GM21515 (cell line): ENCODE measurements at regions not wholly inside any gene's neighbourhood (a gene's known extent, or its start where the extent isn't known, plus 50 kb on each side); places are given as distances from the start of the nearest gene placed in this dataset.

Source experiments
- ATAC-seq: cut with Tn5 transposase; IDR thresholded peaks from one replicate; pipeline ENCODE4 v1.9.1; 2021; ENCODE audit not compliant: unreplicated experiment

DNA sequence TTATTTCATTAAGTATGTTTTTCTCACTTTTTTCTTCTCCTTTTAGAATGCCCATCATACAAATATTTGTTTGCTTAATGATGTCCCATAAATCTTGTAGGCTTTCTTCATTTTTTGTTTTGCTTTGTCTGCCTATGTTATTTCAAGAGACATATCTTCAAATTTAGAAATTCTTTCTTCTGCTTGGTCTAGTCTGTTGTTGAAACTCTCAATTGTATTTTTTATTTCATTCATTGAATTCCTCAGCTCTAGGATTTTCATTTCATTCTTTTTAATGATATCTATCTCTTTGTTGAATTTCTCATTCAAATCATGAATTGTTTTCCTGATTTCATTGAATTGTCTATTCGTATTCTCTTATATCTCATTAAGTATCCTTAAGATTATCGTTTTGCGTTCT, 125.1 kb upstream of the VIPR2 start:
- no peak for ATAC-seq

DNA sequence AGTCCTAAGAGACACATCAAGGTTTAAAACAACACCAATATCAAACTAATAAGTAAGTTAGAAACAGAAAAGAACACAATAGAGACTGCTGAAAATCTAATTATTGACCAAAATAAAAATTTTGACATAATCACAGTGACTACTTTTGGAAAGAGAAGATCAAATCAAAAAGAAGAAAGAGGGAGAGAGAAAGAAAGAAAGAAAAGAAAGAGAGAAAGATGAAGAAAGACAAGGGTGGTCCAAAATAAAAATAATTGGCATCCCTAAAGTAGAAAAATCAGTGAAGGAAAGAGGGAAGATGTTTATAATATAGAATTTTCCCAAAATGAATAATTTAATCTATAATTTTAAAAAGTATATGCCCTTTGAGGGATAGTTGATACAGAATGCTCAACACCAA, 118.8 kb upstream of the VIPR2 start:
- no peak for ATAC-seq

DNA sequence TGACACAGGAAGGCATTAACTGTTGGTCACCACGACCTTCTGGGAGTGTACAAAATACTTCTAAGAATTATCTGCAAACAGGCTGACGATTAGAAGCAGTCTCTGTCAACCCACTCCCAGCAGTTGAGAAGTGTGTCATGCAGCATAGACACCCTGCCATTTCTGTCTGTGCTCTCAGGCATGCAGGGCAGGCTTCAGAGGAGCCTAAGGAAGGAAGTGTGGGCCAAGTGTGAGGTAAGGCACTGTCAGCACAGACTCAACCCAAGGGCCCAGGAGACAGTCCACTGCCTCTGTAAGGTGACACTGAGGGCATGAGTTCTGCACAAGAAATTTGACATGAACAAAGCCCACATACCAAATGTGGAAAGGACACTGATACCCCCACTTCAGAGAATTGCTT, 109.0 kb upstream of the VIPR2 start:
- no peak for ATAC-seq

DNA sequence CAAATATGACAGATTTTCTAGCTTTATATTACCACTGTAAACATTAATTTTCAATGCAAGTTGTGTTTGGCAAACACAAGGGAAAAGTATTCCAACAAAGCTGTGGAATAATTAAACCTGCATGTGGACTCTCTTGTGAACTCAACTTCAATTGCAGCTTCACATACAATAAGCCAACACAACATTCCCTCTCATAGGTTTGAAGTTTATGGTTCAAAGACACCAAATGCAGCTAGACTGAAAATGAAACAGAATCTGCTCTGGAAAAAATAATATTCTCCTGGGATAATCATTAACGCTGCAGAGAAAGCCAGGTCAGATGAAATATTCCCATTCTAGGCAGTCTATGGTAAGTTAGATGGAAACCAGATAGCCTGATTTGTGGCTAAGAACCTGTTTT, 105.8 kb upstream of the VIPR2 start:
- no peak for ATAC-seq

DNA sequence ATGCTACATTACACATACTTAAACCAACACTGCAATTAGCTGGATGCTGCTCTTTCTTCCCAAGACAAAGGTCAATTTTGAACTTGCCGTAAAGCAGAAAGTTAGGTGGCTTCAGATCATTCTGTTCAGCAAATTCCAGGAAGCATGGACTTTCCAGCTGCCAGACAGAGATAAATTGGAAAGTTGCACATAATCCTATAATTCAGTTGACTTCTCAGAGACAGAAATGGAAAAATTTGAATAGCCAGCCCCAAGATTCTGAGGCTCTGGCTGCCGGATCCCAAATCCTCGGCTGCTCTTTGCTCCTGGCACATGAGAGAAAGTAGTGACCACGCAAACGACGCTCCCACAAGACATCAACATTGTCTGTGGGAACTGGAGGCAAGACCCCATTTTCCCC, 105.0 kb upstream of the VIPR2 start:
- no peak for ATAC-seq

DNA sequence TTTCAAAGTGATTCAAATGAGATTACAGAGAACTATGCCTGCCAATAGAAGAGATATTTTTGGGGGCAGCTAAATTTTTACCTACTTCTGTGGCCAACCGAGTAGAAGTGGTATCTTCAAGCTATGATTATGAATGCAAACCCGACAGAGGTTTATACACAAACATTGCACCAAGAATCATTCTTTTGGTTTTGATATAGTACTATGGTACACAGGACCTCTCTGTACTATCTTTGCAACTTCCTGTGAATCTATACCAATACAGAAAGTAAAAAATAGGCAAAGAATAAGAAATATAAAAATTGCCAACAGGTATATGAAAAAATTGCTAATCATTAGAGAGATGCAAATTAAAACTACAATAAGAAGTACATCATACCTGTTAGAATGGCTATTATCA, 103.2 kb upstream of the VIPR2 start:
- ATAC-seq: no peak

DNA sequence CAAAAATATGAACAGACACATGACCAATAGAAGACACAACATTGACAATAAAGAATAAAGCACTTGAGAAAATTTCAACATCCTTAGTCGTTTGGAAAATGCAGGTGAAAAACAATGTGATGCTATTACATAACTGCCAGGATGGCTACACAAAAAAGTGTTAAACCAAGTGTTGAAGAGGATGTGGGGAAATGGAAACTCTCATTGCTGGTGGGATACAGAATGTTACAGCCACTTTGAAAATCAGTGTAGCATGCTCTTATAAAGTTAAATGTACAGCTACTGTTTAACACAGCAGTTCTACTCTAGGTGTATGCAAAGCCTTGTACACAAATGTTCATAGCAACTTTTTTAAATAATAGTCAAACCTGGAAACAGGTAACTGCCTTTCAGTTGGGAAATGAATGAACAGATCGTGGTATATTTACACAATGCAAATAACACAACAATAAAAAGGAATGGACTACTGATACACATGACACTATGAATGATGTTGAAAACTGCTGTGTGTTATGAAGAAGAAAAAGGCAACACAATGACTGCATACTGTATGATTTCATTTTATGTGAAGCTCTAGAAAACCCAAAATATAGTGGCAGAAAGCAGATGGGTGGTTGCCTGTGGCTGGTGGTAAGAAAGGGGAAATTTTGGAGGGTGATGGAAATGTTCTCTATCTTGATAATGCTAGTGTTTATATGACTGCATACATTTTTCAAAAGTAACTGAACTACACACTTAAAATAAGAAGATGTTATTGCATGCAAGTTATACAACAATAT, 102.2 kb upstream of the VIPR2 start:
- ATAC-seq: no peak

DNA sequence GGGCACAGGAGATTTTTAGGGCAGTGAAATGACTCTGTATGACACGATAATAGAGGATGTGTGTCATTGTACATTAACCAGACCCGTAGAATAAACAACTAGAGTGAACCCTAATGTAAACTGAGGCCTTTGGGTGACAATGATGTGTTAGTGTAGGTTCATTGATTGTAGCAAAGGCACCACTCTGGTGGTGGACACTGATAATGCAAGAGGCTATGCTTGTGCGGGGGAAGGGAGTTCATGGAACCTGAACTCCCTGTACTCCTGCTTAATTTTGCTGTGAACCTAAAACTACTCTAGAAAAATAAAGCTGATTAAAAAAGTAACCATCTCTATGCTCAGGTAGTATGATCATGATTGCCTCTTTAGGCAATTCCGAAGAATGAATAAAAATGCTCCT, 96.3 kb upstream of the VIPR2 start:
- ATAC-seq: no peak

DNA sequence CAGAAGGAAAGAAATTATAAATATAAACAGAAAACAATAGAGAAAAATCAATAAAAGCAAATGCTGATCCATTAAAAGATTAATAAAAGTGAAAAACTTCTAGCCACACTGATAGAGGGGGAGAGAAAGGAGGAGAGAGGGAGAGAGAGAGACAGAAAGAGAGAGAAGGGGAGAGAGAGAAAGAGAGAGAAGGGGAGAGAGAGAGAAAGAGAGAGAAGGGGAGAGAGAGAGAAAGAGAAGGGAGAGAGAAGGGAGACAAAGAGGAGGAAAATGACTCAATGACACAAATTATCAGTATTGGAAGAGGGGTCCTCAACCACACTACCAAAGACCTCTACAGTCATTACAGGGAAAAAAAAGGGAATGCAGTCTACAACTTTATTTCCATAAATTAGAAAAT, 94.4 kb upstream of the VIPR2 start:
- no peak for ATAC-seq

DNA sequence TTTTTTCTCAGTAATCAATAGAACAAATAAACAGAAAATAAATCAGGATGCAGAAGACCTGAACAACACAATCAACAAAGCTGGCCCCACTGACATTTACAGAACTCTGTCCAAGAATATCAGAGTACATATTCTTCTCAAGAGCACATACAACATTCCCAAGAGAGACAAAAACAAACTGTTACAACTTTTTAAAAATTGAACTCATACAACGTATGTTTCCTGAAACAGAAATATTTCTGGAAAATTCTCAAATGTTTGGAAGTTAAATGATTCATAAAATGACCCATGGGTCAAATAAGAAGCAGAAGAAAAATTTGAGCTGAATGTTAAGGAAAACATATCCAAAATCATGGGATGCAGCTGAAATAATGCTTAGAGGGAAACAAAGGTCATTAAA, 93.9 kb upstream of the VIPR2 start:
- no peak for ATAC-seq

DNA sequence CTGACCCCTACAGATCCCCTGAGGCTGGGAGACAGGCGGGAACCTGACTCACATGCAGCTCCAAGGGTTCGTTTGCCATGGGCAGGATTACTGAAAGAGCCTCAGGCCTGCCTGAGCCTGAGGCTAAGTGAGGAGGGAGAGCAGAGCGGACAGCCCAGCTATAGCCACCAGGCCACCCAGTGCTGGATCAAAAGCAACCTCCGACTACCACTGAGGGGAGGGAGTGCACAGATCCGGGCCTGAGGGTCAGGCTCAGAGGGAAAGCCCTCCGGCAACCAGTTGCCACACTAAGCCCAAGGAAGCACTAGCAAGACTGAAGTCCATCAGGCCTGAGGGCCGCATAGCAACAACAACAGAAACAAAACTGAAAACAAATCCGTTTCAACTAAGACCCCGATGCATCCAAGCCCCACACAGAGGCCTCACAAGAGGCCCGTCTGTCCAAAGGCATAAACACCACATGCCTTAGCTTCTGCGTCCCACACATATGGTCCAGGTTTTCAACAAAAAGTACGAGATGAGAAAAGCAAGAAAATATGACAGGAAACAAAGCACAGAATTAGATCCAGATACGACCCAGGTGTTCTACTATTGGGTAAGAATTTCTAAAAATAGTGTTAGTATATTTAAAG, 92.5 kb upstream of the VIPR2 start:
- ATAC-seq: no peak

DNA sequence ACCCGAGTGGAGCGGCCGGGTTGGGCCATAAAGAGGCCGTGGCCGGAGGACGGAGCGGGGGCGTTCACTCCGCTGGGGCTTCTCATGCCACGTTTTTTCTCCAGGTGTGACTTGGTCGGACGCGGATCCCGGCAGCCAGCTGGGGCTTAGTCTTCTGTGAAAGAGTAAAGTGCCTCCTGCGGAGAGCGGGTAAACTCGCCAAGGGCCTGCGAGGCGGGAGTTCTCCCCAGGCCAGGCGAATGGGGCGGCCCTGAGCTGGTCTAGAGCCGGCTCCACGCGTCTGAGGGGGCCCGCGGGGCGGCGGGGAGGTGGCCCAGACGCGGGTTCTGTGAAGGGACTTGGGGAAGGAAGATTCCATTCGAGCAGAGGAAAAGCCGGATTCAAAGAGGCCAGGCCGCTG, 86.3 kb upstream of the VIPR2 start:
- ATAC-seq: no peak

DNA sequence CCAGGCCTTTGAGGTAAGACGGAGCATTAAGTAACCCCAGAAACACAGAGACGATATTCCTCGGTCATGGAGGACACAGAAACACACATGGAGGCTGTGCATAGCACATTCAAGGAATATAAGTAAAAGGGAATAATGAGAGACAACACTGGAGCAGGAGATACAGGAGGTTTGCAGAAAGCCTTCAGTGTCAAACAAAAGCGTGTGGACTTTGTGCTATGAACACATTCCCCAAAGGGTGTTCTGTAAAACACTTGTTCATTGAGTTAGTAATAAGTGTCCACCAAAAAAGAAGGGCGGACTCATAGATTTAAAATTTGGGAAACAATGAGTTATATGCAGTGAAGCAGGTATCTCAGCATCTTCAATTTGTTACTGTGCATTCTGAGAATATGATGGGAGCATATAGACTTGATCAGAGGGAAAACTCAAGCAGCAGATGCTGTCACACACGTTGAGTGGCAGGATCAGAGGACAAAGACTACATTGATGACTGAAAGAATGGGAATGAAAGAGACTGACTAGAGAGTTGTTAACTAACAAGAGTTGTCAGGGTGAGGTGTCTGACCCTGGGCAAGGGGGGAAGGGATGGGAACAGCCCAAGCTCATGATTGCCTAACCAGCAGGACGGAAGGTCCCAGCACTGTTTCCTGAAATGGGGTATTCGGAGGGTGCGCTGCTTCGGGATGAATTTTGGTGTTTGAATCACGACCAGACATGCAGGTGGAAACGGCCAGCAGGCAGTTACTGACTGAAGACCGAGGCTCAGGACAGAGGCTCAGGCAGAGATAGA, 85.2 kb upstream of the VIPR2 start:
- no peak for ATAC-seq

DNA sequence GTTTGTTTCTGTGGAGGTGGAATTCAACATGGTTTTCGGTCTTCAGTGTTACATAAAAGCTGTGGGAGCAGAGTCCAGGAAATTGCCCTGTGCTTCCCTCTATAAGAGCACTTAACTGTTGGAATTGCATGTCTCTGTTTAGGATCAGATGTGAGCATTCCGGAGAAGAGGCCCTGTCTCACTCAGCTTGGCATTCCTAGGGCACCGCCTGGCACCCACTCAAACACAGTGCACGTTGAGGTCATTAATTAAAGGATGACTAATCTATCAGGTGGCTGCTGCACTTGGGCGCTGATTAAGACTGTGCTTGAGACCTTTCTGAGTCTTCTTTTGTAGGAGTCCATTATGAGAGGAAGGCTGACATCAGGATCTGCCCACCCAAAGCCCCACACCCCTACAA, 82.8 kb upstream of the VIPR2 start:
- no peak for ATAC-seq

DNA sequence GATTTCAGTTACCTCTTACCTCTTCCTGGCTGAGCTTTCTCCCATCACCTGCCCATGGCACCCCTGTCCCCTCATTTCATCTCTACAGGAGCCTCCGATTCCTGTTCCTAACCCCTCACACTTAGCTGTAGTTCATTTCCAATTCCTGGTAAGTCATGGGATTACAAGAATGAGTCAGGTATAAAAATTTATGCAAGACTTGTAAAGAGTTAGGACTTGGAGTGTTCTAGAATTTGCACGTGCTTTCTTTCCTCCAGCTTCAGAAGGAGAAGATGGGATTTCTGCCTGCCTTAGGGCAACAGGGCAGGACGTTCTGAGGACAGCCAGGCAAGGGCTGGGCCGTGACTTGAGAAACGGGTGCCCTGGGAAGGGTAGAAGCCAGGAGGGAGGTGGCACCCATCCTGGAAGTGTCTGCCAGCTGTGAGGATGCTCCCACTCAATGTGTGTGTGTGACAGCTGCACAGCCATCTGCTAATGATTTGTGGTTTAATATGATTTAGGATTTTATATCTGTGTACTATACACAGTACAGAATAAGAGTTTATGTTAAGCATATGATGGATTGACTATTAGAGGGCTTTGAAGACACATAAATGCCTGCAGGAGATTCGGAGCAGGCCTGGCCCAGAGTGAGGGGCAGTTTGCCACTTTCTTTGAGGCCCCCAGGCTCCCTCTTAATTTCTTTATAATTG, 81.5 kb upstream of the VIPR2 start:
- no peak for ATAC-seq

DNA sequence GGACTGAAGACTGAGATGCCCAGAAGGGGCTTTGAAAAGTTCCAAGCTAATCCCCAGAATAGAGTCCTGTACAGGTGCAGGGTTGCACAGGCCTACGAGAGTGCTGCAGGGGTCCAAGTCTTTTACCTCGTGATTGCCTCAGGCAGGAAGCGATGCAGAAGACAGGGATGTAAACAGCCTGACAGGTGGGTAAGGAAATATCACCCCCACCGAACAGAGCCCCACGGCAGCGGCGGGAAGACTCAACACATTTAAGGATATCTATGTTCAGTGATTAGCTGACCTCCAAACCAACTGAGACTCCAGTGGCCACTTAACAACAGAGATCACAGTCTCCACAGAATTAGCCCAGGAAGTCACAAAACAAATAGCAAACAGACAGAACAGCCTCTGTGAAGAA, 73.9 kb upstream of the VIPR2 start:
- no peak for ATAC-seq

DNA sequence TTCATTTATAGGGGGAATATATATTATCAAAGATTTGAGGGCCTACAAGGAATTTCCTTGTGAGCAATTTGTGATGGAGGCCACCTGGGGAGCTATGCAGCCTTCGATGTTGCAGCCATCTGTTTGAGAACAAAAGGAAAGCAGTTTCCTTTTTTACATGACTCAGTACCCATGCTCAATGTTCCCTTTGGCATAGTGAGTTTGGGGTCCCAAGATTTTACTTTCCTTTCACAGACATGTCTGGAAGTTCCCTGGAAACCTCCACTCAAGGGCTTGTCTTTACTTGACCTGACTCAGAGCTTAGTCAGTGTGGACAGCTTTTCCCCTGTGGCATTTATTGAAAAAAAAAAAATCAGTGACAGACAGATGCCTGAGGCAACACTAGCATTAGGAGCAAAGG, 73.5 kb upstream of the VIPR2 start:
- ATAC-seq: no peak

DNA sequence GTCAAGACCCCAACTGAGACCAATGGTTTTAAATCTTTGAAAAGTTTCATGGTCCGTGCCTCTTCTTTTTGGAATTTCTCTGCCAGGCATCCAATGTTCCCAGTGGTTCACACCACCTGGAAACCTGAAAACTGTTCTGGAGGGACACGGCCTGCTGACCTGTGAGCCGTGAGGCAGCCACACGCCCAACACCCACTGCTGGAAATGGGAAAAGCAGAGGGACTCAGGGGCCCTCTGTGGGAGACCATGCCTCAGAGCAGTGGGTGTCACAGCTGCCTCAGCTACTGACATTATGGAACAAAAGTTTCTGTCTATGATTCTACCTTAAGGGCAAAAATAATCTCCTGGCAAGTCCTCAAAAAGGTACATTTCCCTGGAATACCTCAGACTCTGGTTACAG, 70.4 kb upstream of the VIPR2 start:
- ATAC-seq: no peak

DNA sequence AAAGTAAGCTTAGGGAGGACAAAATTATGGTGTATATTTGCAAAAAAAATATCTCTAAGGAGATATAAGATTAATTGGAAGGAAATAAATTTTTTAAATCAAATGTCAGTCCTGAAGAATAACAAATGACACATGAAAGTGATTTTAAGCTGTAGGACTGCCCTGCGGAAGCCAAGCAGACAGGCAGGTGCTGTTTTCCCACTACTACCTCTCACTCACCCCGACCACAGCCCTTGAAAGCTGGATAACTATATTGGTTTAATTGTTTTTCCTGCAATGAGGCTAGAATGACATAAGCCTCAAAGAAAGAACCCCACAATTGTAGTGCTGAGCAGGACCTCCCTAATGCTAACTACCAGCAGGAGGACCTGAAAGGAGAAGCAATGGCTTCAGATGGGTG, 68.6 kb upstream of the VIPR2 start:
- ATAC-seq: no peak

DNA sequence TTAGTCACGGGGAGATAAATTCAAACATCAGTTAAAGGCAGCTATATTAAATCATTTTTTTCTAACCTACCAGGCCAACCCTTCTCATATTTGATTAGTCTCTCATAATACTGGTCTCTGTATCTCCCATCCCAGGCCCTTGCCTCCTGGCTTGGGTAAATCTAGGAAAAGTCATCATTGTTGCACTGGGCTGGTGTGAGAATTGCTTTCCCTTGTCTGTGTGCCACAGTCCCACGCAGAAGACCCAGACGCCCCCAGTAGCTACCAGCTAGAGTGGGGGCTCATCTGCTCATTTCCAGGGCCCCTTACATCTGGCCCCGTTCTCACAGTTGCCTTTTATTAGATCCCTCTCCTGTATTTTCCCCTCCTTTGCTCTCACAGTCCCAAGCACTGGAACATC, 67.6 kb upstream of the VIPR2 start:
- ATAC-seq: no peak

DNA sequence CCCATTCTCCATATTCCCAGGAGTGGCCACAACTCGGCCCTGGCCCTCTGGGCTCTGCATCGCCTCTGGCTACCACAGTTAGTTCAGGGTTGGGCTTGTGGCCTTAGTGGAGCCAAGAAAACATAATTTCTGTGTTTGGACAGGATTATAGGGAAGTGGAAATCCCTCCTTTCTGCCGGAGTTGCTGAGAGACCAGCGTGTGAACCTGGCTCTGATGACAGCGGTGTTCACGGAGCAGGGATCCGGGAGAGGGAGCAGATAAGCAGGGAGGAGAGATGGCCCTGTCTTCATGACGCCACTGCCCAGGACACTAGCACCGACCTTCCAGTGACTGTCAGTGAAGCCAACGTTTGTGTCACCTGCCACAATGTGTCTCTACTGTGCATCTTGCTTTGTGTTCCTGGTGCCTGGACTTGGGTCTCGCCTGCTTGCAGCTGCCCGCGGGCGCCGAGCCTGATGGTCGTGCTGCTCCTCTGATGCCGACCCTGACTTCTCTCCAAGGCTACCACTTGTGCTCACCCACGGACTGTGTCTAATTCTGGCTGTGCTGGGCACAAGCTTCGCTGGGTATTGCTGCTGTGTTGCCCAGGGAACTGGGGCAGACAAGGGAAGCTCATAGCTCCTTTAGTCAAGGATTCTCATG, 67.0 kb upstream of the VIPR2 start:
- no peak for ATAC-seq
